Adrenal gland (tissue), 5 donors: ENCODE measurements at regions not wholly inside any gene's neighbourhood (a gene's known extent, or its start where the extent isn't known, plus 50 kb on each side); places are given as distances from the start of the nearest gene placed in this dataset.

Experiments
- CTCF ChIP-seq, 6 experiments: fragments of 450-650 bp in 4 of 6; fragments of 200-600 bp in 2 of 6; sonication (generic) in 1 of 6; IDR thresholded peaks; 1 replicate in 5 of 6; 2 replicates in 1 of 6; pipeline versions ENCODE4 v1.5.1 to v1.8.0; 2016 to 2021; ENCODE audit warnings: antibody characterized with exemption in 6 of 6, mild to moderate bottlenecking in 2 of 6, moderate library complexity in 1 of 6
- POLR2A ChIP-seq, 2 donors: fragments of 450-650 bp; IDR thresholded peaks; one replicate each; pipeline ENCODE4 v1.6.1; 2017; ENCODE audit warnings: antibody characterized with exemption in 2 of 2, mild to moderate bottlenecking in 2 of 2, moderate library complexity in 1 of 2
- donor health status: DM: no; HTN: no; CAD: no.

- TF ChIP-seq POLR2A (IDR thresholded peaks at IDR 0.05) (no peak), CTCF (IDR thresholded peaks at IDR 0.05) (no peak)
Measured at GRCh38 chr15:89406218-89406939, 71.8 kb upstream of the POLG start.
